Activated naive CD8-positive, alpha-beta T cell treated with anti-CD3 and anti-CD28 coated beads, Interleukin-2, amount 10 ng/mL, durations not matched to agents 7 days and 5 days (primary cell): ENCODE measurements at regions not wholly inside any gene's neighbourhood (a gene's known extent, or its start where the extent isn't known, plus 50 kb on each side); places are given as distances from the start of the nearest gene placed in this dataset.
"Not testable (repeated sequence)": the region's sequence is repeated elsewhere in the genome, so short reads cannot be mapped to it uniquely, and the experiment has no call there.

ENCODE experiments used
- ATAC-seq: fragments of 150-1000 bp; cut with Tn5 transposase; one replicate; pipeline ENCODE4 v1.10.0; 2021; ENCODE audit warnings: low read depth, moderate library complexity
- POLR2A ChIA-PET: fragments of 350-600 bp; sonication (Branson Sonifier 250); formaldehyde crosslinking; loops from one replicate; lab custom pipeline; 2021; ENCODE audit warnings: antibody characterized with exemption; lab: Charles Lee
- DNase-seq: peaks from one replicate; pipeline ENCODE4 v3.0.0; 2021
- H3K27ac Mint-ChIP-seq: one replicate; pipeline ENCODE4 v1.8.0; 2022; ENCODE audit warnings: mild to moderate bottlenecking, mixed read lengths
- H3K27me3 Mint-ChIP-seq: one replicate; pipeline ENCODE4 v1.8.0; 2022; ENCODE audit warnings: mild to moderate bottlenecking, moderate library complexity, mixed read lengths
- H3K36me3 Mint-ChIP-seq: one replicate; pipeline ENCODE4 v1.8.0; 2021; ENCODE audit warnings: mild to moderate bottlenecking, mixed read lengths
- H3K4me1 Mint-ChIP-seq: one replicate; pipeline ENCODE4 v1.8.0; 2021; ENCODE audit warnings: mixed read lengths
- H3K4me3 Mint-ChIP-seq: one replicate; pipeline ENCODE4 v1.8.0; 2022; ENCODE audit warnings: mild to moderate bottlenecking, moderate library complexity, mixed read lengths
- H3K9me3 Mint-ChIP-seq: one replicate; pipeline ENCODE4 v1.8.0; 2021; ENCODE audit warnings: mixed read lengths

DNA sequence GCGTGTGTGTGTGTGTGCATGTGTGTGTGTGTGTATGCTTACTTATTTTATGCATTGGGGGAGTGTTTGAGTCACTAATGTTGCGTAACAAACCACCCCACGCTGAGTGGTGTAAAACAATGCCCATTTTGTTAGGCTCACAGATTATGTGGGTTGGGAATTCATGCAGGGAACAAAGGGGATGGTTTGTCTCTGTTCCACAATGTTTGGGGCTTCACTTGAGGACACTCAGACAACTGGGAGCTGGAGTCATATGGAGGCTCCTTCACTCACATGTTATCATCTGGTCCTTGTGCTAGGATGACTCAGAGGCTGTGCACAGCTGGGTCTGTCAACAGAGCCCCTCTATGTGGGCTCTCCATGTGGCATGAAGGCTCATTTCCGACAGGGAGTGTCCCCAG lies 51.3 kb upstream of the LARGE1 start:
- H3K27me3 Mint-ChIP-seq, result no peaks in the 10 kb centered on the region
- DNase-seq (no peak), ATAC-seq (no peak)
- H3K27ac Mint-ChIP-seq, result no peak overlapping the region
- H3K9me3 Mint-ChIP-seq, result no peaks in the 10 kb centered on the region
- no peak overlapping the region for H3K4me3 Mint-ChIP-seq
- no peaks in the 10 kb centered on the region for H3K36me3 Mint-ChIP-seq
- POLR2A ChIA-PET, result no interaction called here
- no peaks in the 10 kb centered on the region for H3K4me1 Mint-ChIP-seq

DNA sequence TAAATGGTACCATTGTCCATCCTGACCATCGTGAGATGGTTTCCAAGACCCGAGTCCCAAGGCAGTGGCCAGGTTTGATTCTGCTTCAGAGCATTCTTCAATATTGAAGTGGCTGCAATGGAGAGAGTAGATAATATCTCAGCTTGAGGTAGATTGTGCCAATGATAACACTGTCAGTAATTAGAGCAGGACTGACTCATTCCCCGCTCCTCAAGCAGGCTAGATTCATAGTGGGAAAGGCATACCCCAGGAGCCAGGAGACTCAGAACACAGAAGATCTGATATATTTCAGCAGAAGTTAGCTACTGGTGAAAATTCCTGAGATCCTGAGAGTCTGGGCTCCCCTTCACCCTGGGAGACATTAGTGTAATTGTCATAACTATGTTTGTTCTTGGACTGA lies 55.6 kb upstream of the LARGE1 start:
- no peaks in the 10 kb centered on the region for H3K9me3 Mint-ChIP-seq
- H3K27me3 Mint-ChIP-seq, result peaks cover 2% of the 10 kb centered on the region
- DNase-seq (no peak), ATAC-seq (no peak)
- no peak overlapping the region for H3K4me3 Mint-ChIP-seq
- H3K27ac Mint-ChIP-seq, result no peak overlapping the region
- no peaks in the 10 kb centered on the region for H3K36me3 Mint-ChIP-seq
- POLR2A ChIA-PET, result no interaction called here
- no peaks in the 10 kb centered on the region for H3K4me1 Mint-ChIP-seq

DNA sequence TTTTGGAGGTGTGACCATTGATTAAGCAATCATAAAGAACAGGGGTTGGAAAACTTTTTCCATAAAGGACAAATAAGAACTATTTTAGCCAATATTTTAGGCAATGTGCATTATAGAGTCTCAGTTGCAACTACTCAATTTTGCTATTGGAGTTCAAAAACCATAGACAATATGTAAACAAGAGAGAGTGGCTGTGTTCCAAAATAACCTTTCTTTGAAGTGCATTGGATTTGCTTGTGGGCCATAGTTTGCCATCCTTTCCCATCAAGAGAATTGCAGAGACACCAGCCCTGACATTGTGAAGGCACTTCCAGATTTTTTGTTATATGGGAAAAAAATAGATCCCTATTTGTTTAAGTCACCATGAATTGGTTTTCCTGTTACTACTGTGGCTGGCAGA lies 63.3 kb upstream of the LARGE1 start:
- H3K36me3 Mint-ChIP-seq, result no peaks in the 10 kb centered on the region
- peaks cover 2% of the 10 kb centered on the region for H3K9me3 Mint-ChIP-seq
- no peaks in the 10 kb centered on the region for H3K4me1 Mint-ChIP-seq
- POLR2A ChIA-PET, result no interaction called here
- no peak overlapping the region for H3K4me3 Mint-ChIP-seq
- ATAC-seq, result no peak
- H3K27me3 Mint-ChIP-seq, result peaks cover 2% of the 10 kb centered on the region
- DNase-seq, result no peak
- no peak overlapping the region for H3K27ac Mint-ChIP-seq

DNA sequence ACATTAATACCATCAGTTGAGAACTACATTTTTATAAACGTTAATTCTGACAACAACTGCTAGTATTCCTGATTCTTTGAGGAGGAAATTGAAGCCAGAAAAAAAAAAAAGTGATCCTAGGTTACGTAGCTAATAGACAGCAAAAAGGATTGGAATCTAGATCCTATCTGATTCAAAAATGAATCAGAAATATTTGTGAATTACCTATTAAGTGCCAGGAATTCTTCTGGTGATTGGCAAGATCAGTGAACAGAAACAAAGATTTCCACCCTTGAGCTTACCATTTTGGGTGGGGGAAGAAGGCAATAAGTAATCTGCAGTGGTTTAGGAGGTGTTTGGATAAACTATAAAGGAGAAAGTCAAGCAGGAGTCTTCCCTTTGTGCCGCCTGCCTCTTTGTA lies 63.9 kb upstream of the LARGE1 start:
- Mint-ChIP-seq H3K4me3 (no peak overlapping the region), H3K4me1 (no peaks in the 10 kb centered on the region), H3K9me3 (peaks cover 2% of the 10 kb centered on the region), H3K27me3 (no peaks in the 10 kb centered on the region), H3K36me3 (no peaks in the 10 kb centered on the region), H3K27ac (no peak overlapping the region)
- no peak for ATAC-seq
- no peak for DNase-seq
- POLR2A ChIA-PET, result no interaction called here

DNA sequence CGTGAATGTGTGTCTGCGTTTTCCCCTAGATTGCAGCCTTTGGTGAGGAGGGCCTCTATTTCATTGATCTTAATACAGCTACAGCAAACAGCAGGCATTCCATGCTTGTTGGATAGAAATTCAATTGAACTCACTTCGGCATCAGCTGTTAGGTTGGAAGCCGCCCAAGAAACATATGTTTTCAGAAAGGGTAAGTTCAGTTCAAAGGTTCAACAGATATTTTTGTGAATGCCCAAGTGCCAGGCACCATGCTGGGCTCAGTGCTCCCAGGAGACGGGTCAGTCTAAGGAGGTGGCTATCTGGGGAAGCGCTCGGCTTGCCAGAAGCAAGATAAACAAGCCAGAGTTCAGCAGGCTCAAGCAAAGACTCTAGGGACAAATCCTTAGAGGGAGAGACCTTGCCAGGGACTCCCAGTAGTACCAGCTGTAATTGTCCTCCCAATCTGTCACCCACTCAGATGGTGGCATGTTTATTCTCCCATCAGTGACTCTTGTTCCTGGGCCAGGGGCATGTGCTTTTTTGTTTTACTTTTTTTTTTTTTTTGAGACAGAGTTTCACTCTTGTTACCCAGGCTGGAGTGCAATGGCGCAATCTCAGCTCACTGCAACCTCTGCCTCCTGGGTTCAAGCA lies 64.5 kb upstream of the LARGE1 start:
- H3K4me3 Mint-ChIP-seq, result no peak overlapping the region
- no peaks in the 10 kb centered on the region for H3K27me3 Mint-ChIP-seq
- DNase-seq (no peak), ATAC-seq (no peak)
- H3K27ac Mint-ChIP-seq, result no peak overlapping the region
- H3K9me3 Mint-ChIP-seq, result peaks cover 2% of the 10 kb centered on the region
- POLR2A ChIA-PET, result no interaction called here
- H3K4me1 Mint-ChIP-seq, result no peaks in the 10 kb centered on the region
- H3K36me3 Mint-ChIP-seq, result no peaks in the 10 kb centered on the region

DNA sequence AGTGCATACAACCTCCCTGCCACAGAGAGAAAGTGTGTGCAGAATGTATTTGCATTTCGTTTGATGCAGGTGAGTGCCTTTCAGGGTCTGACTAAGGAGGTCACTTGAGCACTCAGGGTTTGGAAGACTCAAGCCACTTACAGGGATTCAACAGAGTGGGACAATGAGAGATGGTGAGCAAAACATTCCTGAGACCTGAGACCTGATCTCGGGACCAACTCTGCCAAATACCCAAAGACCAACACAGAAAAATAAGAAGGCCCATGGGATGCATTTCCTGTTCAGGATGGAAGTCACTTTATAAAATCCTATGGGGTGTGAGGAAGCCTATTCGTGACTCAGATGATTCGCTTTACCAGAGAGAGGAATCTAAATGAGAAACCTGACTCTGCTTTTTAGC lies 65.2 kb upstream of the LARGE1 start:
- DNase-seq (no peak), ATAC-seq (no peak)
- no peak overlapping the region for H3K27ac Mint-ChIP-seq
- H3K9me3 Mint-ChIP-seq, result peaks cover 2% of the 10 kb centered on the region
- no peak overlapping the region for H3K4me3 Mint-ChIP-seq
- H3K4me1 Mint-ChIP-seq, result no peaks in the 10 kb centered on the region
- H3K36me3 Mint-ChIP-seq, result no peaks in the 10 kb centered on the region
- POLR2A ChIA-PET, result no interaction called here
- H3K27me3 Mint-ChIP-seq, result no peaks in the 10 kb centered on the region

DNA sequence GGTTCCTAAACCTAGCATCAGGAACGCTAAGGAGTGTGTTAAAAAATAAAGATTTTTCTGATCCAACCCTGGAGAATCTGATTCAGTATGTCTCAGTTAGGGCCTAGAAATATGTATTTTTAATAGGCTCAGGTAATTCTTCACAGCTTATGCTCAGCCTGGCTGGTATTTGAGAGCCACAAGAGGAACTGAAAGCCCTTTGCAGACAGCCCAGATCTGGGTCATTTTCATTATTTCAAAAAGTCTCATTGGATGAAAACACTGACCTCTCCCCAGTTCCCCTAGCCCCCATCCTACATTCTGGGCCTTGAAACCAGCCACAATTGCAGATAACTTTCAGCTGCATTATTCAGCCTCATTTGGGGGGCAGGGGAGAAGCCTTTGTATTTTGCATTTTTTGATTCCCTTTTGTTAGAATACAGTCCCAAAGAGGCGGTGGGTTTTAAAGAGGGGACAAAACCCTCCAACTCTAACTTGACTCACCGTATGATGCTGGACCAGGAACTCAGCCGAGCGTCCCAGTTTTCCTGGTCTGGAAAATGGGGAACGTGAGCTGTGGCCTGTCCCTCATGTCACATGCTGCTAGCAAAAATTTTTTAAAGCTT lies 66.0 kb upstream of the LARGE1 start:
- no peak overlapping the region for H3K4me3 Mint-ChIP-seq
- no peak overlapping the region for H3K27ac Mint-ChIP-seq
- ATAC-seq, result no peak
- H3K9me3 Mint-ChIP-seq, result peaks cover 2% of the 10 kb centered on the region
- no peak for DNase-seq
- no peaks in the 10 kb centered on the region for H3K4me1 Mint-ChIP-seq
- POLR2A ChIA-PET, result no interaction called here
- H3K27me3 Mint-ChIP-seq, result no peaks in the 10 kb centered on the region
- no peaks in the 10 kb centered on the region for H3K36me3 Mint-ChIP-seq

DNA sequence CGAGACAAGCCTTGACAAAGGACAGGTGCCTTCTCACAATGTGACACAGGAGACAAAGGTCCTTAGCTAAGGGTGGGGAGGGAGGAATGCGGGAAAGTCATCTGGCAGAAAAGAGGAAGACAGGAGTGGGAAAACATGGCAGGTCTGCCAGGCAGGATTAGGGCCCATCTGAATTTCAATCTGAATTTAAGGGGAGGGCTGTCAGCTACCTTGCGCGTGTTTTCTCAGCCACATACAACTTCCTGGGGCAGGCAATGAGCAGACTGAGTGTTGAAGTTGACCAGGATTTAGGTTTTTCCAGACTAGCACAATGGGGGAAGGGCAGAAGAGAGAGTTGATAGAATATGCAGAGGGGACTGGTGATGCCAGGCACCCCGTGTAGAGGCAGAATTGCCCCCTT lies 66.7 kb upstream of the LARGE1 start:
- H3K27ac Mint-ChIP-seq, result no peak overlapping the region

DNA sequence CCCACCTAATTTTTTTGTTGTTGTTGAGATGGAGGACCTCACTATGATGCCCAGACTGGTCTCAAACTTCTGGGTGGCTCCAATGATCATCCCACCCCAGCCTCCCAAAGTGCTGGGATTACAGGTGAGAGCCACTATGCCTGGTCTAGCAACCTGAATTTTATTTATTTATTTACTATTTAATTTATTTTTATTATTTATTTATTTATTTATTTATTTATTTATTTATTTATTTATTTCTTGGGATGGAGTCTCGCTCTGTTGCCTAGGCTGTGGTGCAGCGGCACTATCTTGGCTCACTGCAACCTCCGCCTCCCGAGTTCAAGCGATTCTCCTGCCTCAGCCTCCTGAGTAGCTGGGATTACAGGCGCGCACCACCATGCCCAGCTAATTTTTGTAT lies 69.0 kb upstream of the LARGE1 start:
- POLR2A ChIA-PET, result not testable (repeated sequence)

More for the DNA sequence above, 66.7 kb upstream of the LARGE1 start:
- ATAC-seq (no peak), DNase-seq (no peak)
- Mint-ChIP-seq H3K4me1 (no peaks in the 10 kb centered on the region), H3K4me3 (no peak overlapping the region), H3K36me3 (no peaks in the 10 kb centered on the region), H3K27me3 (no peaks in the 10 kb centered on the region), H3K9me3 (peaks cover 2% of the 10 kb centered on the region)
- POLR2A ChIA-PET, result no interaction called here

DNA sequence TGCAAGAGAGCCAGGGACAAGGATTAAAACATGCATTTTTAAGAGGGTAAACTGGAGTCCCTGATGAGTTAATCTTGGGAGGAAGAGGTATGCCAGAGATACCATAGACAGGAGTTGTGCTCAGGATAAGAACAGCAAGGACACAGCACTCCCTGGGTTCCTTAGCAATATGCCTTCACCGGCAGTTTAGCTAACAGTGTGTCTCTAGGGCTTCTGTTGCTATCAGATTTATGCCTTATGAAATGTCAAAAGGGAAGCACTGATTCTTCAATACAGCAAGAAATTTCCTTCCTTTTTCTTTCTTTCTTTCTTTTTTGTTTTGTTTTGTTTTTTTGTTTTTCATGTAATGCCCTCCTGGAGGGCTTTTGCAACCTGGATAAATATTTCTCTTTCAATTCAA lies 71.3 kb upstream of the LARGE1 start:
- Mint-ChIP-seq H3K4me3 (no peak overlapping the region), H3K36me3 (no peaks in the 10 kb centered on the region), H3K27ac (no peak overlapping the region), H3K9me3 (peaks cover 2% of the 10 kb centered on the region), H3K4me1 (no peaks in the 10 kb centered on the region), H3K27me3 (no peaks in the 10 kb centered on the region)
- ATAC-seq (no peak), DNase-seq (no peak)
- POLR2A ChIA-PET, result no interaction called here

More for the DNA sequence above, 69.0 kb upstream of the LARGE1 start:
- H3K4me1 Mint-ChIP-seq, H3K4me3 Mint-ChIP-seq, H3K36me3 Mint-ChIP-seq, ATAC-seq, H3K9me3 Mint-ChIP-seq, H3K27me3 Mint-ChIP-seq, DNase-seq, H3K27ac Mint-ChIP-seq: not testable (repeated sequence)

DNA sequence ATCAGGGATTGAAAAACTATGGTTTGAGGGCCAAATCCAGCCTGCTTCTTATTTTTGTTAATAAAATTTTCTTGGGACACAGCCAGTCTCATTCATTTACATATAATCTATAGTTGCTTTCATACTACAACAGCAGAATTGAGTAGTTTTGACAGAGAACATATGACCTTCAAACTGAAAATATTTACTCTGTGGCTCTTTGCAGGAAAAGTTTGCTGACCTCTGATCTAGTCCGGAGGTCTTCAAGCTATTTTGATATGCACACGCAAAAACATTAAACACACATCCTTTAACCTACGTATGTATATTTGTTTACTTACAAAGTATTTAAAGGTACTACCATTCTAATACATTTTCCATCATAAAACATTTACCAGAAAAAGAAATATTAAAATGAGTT lies 76.5 kb upstream of the LARGE1 start:
- peaks cover 9% of the 10 kb centered on the region for H3K9me3 Mint-ChIP-seq
- POLR2A ChIA-PET, result no interaction called here
- H3K4me1 Mint-ChIP-seq, result no peaks in the 10 kb centered on the region
- no peaks in the 10 kb centered on the region for H3K27me3 Mint-ChIP-seq
- ATAC-seq (no peak), DNase-seq (no peak)
- no peaks in the 10 kb centered on the region for H3K36me3 Mint-ChIP-seq
- no peak overlapping the region for H3K27ac Mint-ChIP-seq
- H3K4me3 Mint-ChIP-seq, result no peak overlapping the region

DNA sequence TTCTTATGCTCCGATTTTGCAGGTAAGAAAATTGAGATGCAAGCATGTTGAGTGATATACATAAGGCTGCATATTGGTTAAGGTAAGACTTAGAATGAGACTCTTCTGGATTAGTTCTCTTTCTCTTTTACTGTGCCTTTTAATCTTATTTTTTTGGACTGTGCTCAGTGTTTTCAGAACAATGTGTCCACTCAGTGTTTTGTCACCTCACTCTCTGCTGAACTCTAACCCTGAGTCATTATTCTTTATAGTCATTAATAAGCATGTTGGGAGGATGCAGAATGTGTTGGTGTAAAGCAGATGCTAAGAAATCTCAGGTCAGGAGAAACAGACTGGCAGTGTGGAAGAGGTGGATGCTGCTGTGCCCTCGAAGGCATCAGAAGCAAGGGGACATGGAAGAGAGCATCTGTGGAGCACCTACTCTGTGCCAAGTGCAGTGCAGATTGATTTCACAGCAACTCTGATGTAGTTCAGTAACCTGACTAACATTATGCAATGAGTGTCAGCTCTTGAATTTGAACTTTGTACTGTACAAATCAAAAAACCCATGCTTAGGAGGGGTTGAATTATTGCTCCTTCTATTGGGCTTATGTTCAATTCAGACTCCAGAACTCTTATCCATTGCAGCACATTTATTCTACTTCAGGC lies 80.7 kb upstream of the LARGE1 start:
- Mint-ChIP-seq H3K36me3 (no peaks in the 10 kb centered on the region), H3K9me3 (peaks cover 15% of the 10 kb centered on the region), H3K4me3 (no peak overlapping the region), H3K4me1 (no peaks in the 10 kb centered on the region), H3K27me3 (no peaks in the 10 kb centered on the region), H3K27ac (no peak overlapping the region)
- no peak for DNase-seq
- POLR2A ChIA-PET, result no interaction called here
- ATAC-seq, result no peak

DNA sequence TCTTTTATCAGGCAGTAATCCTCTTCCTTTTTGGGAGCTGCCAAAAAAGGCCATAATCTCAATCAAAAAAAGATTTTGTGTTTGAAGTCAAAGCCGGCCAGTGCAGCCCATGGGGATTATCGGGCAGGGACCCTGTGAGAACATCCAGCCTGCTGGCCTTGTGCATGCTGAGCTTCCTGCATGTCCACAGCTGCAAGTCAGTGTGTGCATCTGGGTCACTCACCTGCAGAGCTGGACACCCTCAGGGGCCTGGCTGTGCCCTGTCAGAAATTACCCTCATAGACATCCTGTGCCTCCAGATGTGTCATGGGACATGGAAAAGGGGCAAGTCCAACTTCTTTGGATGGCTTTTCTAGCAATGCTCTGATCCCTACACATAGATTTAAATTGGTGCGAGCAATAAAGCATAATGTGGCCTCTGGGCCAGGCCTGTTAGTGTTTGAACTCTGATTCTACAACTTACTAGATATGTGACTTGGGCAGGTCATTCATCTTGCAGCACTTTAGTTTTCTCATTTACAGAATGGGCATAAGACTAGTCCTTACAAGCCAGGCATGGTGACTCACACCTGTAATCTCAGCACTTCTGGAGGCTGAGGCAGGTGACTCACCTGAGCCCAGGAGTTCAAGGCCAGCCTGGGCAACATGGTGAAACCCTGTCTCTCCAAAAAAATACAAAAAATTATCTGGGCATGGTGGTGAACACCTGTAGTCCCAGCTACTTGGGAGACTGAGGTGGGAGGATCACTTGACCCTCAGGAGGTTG lies 81.6 kb upstream of the LARGE1 start:
- no peaks in the 10 kb centered on the region for H3K27me3 Mint-ChIP-seq
- ATAC-seq (no peak), DNase-seq (no peak)
- H3K4me1 Mint-ChIP-seq, result no peaks in the 10 kb centered on the region
- no peak overlapping the region for H3K27ac Mint-ChIP-seq
- POLR2A ChIA-PET, result no interaction called here
- no peaks in the 10 kb centered on the region for H3K36me3 Mint-ChIP-seq
- peaks cover 15% of the 10 kb centered on the region for H3K9me3 Mint-ChIP-seq
- no peak overlapping the region for H3K4me3 Mint-ChIP-seq

DNA sequence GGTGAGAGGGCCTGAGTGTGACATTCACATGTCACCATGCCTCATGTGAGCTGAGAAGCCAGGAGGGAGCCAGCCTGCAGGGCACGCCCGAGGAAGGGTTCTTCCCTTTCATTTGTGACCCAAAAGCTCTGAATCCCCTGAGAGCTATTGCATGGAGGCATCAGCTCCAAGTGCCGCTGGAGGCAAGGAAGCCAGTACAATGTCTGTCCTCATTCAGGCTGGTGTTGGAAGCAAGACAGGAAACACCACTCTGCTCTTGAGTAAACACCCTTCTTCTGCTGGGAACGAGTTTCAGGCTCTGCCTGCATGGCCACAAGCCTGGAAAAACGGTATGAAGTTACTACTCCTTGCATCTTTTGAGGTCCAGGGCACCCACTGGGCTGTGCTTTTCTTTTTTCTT lies 83.8 kb upstream of the LARGE1 start:
- POLR2A ChIA-PET, result no interaction called here
- H3K27me3 Mint-ChIP-seq, result no peaks in the 10 kb centered on the region

More for the DNA sequence above, 83.8 kb upstream of the LARGE1 start:
- Mint-ChIP-seq H3K4me1 (no peaks in the 10 kb centered on the region), H3K36me3 (no peaks in the 10 kb centered on the region), H3K9me3 (peaks cover 18% of the 10 kb centered on the region), H3K4me3 (no peak overlapping the region), H3K27ac (no peak overlapping the region)
- ATAC-seq (no peak), DNase-seq (no peak)
